OCI-LY7 (cell line): ENCODE measurements at regions not wholly inside any gene's neighbourhood (a gene's known extent, or its start where the extent isn't known, plus 50 kb on each side); places are given as distances from the start of the nearest gene placed in this dataset.
A peak's percentile ranks its signal among the peaks of the same experiment; 100 is the strongest.

Experiments
- BruUV-seq: library from RNA; stranded (reverse); fragments of 400-500 nt; replicated peaks from 2 replicates; lab custom pipeline; 2021; lab: Mats Ljungman, UMichigan
- CTCF ChIA-PET: fragments of 300-600 bp; sonication (Branson Sonifier 250); formaldehyde crosslinking; loops from one replicate; lab custom pipeline; 2022; ENCODE audit warnings: antibody characterized with exemption; ENCODE audit not compliant: unreplicated experiment; lab: Charles Lee
- POLR2A ChIA-PET: fragments of 300-600 bp; sonication (Branson Sonifier 250); formaldehyde crosslinking; loops from one replicate; lab custom pipeline; 2022; ENCODE audit warnings: antibody characterized with exemption; lab: Charles Lee
- DNase-seq: peaks from one replicate; pipeline ENCODE4 v3.0.0-alpha.2; 2015; ENCODE audit warnings: low spot score
- H2AFZ ChIP-seq: fragments of 200-600 bp; sonication (generic), shearing (Covaris generic); 2 replicates; pipeline ENCODE4 v1.6.1; 2014; ENCODE audit warnings: mild to moderate bottlenecking, antibody characterized with exemption, low read length, moderate library complexity
- H3K27ac ChIP-seq: fragments of 200-600 bp; sonication (generic); 2 replicates; pipeline ENCODE4 v1.5.1; 2014; ENCODE audit warnings: mixed run types, low read depth, mild to moderate bottlenecking, moderate library complexity, low read length, inconsistent platforms; ENCODE audit not compliant: poor library complexity, severe bottlenecking
- H3K36me3 ChIP-seq: fragments of 200-600 bp; sonication (generic); 2 replicates; pipeline ENCODE4 v1.6.1; 2014; ENCODE audit warnings: mild to moderate bottlenecking, antibody characterized with exemption, low read length, moderate library complexity, mixed read lengths; ENCODE audit not compliant: insufficient read depth
- H3K4me1 ChIP-seq: fragments of 200-600 bp; sonication (generic); 2 replicates; pipeline ENCODE4 v1.5.1; 2014; ENCODE audit warnings: mild to moderate bottlenecking, low read length; ENCODE audit not compliant: insufficient read depth, poor library complexity, severe bottlenecking
- H3K4me2 ChIP-seq: fragments of 200-600 bp; sonication (generic); 2 replicates; pipeline ENCODE4 v1.6.1; 2014; ENCODE audit warnings: mild to moderate bottlenecking, low read length
- H3K4me3 ChIP-seq: fragments of 200-600 bp; sonication (generic); 2 replicates; pipeline ENCODE4 v1.5.1; 2014; ENCODE audit warnings: mild to moderate bottlenecking, low read depth, low read length; ENCODE audit not compliant: poor library complexity, severe bottlenecking
- H3K79me2 ChIP-seq: fragments of 200-600 bp; sonication (generic); 2 replicates; pipeline ENCODE4 v1.6.1; 2016; ENCODE audit warnings: low read depth, mild to moderate bottlenecking, low read length, moderate library complexity, mixed read lengths; ENCODE audit not compliant: insufficient read depth
- H3K9me2 ChIP-seq: fragments of 200-600 bp; sonication (generic); 2 replicates; pipeline ENCODE4 v1.6.1; 2016; ENCODE audit warnings: mild to moderate bottlenecking, low read length, mixed read lengths; ENCODE audit not compliant: insufficient read depth
- H3K9me3 ChIP-seq: fragments of 200-600 bp; sonication (generic); 2 replicates; pipeline ENCODE4 v1.6.1; 2014; ENCODE audit warnings: mild to moderate bottlenecking, mixed run types, low read length, mixed read lengths
- H4K20me1 ChIP-seq: fragments of 200-600 bp; sonication (generic); 2 replicates; pipeline ENCODE4 v1.6.1; 2014; ENCODE audit warnings: mild to moderate bottlenecking, antibody characterized with exemption, low read length, moderate library complexity, mixed read lengths; ENCODE audit not compliant: insufficient read depth
- EZH2phosphoT487 ChIP-seq: fragments of 200-600 bp; sonication (generic); IDR thresholded peaks from 2 replicates; pipeline ENCODE4 v1.6.1; 2018; ENCODE audit warnings: low read depth, borderline replicate concordance, mild to moderate bottlenecking, mixed run types, antibody characterized with exemption, low read length, moderate library complexity, mixed read lengths
- intact Hi-C: fragments of 100-400 bp; cut with micrococcal nuclease; formaldehyde crosslinking; loops from one replicate; pipeline ENCODE4 v1.10.0; 2022; ENCODE audit not compliant: unreplicated experiment
- TF ChIP-seq, protein P1 (sequence below): fragments of 200-600 bp; sonication (generic); conservative IDR thresholded peaks from 2 replicates; pipeline ENCODE4 v1.5.1; 2014; ENCODE audit warnings: mild to moderate bottlenecking, antibody characterized with exemption, low read length, moderate library complexity, mixed read lengths

DNA sequence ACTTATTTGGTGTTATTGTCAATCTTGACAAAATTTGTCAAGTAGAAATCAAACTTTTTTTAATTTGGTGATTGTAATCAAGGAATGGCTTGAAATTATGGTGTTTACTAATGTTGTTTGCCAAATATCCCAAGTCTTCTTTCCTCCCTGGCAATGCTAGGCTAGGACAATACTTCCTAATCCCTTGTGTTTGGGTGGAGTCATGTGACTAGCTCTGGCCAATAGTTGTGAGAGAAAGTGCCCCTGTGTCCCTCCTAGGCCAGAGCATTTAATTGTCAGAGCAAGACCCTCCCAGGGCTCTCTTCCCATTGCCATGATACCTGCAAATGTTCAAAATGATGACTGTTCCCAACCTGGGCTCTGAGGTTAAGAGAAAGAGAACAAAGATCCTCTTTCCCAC lies 132.7 kb downstream of the ANXA2 start:
- Histone ChIP-seq H2AFZ (no peak overlapping the region), H3K36me3 (no peaks in the 10 kb centered on the region), H3K9me2 (no peaks in the 10 kb centered on the region), H4K20me1 (no peaks in the 10 kb centered on the region), H3K4me2 (no peak overlapping the region), H3K4me3 (no peak overlapping the region), H3K9me3 (no peaks in the 10 kb centered on the region), H3K4me1 (no peaks in the 10 kb centered on the region), H3K27ac (no peak overlapping the region), H3K79me2 (no peaks in the 10 kb centered on the region)
- POLR2A ChIA-PET = interaction anchor here (0.7 kb wide), 1 partner anchor 17 kb away, joined by 3 read pairs; no protein-coding TSS in a partner anchor
- intact Hi-C loops = no loop called here
- no TSS peak for BruUV-seq
- TF ChIP-seq EZH2phosphoT487 = no peak
- TF ChIP-seq, protein P1, sequence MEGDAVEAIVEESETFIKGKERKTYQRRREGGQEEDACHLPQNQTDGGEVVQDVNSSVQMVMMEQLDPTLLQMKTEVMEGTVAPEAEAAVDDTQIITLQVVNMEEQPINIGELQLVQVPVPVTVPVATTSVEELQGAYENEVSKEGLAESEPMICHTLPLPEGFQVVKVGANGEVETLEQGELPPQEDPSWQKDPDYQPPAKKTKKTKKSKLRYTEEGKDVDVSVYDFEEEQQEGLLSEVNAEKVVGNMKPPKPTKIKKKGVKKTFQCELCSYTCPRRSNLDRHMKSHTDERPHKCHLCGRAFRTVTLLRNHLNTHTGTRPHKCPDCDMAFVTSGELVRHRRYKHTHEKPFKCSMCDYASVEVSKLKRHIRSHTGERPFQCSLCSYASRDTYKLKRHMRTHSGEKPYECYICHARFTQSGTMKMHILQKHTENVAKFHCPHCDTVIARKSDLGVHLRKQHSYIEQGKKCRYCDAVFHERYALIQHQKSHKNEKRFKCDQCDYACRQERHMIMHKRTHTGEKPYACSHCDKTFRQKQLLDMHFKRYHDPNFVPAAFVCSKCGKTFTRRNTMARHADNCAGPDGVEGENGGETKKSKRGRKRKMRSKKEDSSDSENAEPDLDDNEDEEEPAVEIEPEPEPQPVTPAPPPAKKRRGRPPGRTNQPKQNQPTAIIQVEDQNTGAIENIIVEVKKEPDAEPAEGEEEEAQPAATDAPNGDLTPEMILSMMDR = no peak
- CTCF ChIA-PET = no interaction called here
- no peak for DNase-seq

DNA sequence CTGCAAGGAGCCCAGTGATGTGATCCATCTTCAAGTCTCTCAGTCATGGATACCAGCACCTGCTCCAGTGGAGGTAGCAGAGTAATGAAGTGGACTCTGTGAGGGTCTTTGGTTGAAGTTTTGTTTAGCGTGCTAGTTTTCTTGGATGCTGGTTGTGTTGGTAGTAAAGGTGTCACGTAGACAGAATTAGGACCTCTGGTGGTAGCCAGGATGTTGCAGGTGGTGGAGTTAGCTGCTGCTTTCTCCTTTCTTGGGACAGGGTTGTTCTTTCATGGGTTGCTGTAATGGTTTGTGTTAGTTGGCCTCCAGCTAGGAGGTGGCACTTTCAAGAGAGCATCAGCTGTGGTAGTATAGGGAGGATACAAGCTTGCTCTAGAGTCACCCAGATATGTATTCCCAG lies 125.2 kb downstream of the ANXA2 start:
- TF ChIP-seq, protein P1 = 0 out of 2 replicates have a peak, but pooled peaks have one; percentile 24
- no peak for TF ChIP-seq EZH2phosphoT487
- intact Hi-C loops = no loop called here
- no TSS peak for BruUV-seq

DNA sequence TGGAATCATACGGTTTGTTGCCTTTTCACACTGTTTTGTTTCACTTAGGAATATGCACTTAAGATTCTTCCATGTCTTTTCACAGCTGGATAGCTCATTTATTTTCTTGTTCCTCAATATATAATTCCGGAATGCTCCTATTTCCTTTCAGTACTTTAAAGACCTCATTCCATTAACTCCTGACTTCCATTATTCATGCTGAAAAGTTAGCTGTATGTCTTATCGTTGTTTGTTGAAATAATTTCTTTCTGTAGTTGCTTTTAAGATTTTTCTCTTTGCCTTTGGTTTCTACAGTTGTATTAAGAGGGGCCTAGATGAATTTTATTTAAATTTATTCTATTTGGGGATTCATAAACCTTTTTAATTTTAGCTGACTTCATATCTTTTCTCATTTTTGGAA lies 122.2 kb downstream of the ANXA2 start:
- Histone ChIP-seq H3K4me2 (no peak overlapping the region), H3K79me2 (no peaks in the 10 kb centered on the region), H3K4me1 (no peaks in the 10 kb centered on the region), H3K27ac (no peak overlapping the region), H4K20me1 (no peaks in the 10 kb centered on the region), H2AFZ (no peak overlapping the region), H3K9me2 (no peaks in the 10 kb centered on the region), H3K36me3 (no peaks in the 10 kb centered on the region), H3K4me3 (no peak overlapping the region), H3K9me3 (peaks cover 10% of the 10 kb centered on the region; the same call in 1 of the 2 replicates)
- intact Hi-C loops = no loop called here
- DNase-seq = no peak
- ChIA-PET CTCF (no interaction called here), POLR2A (interaction anchor here (0.6 kb wide), 1 partner anchor 206 kb away, joined by 4 read pairs; no protein-coding TSS in a partner anchor)
- BruUV-seq = no TSS peak
- TF ChIP-seq EZH2phosphoT487 = no peak
- TF ChIP-seq, protein P1 = no peak

More for the DNA sequence above, 125.2 kb downstream of the ANXA2 start:
- ChIA-PET CTCF (no interaction called here), POLR2A (no interaction called here)
- Histone ChIP-seq H3K9me2 (no peaks in the 10 kb centered on the region), H2AFZ (no peak overlapping the region), H3K27ac (no peak overlapping the region), H3K4me1 (no peaks in the 10 kb centered on the region), H3K36me3 (no peaks in the 10 kb centered on the region), H3K4me3 (no peak overlapping the region), H3K4me2 (no peak overlapping the region), H4K20me1 (no peaks in the 10 kb centered on the region), H3K79me2 (no peaks in the 10 kb centered on the region), H3K9me3 (peaks cover 10% of the 10 kb centered on the region; the same call in 1 of the 2 replicates)
- no peak for DNase-seq
